ENCODE measurements at regions not wholly inside any gene's neighbourhood (a gene's known extent, or its start where the extent isn't known, plus 50 kb on each side); places are given as distances from the start of the nearest gene placed in this dataset.
A peak's percentile ranks its signal among the peaks of the same experiment; 100 is the strongest.

DNA sequence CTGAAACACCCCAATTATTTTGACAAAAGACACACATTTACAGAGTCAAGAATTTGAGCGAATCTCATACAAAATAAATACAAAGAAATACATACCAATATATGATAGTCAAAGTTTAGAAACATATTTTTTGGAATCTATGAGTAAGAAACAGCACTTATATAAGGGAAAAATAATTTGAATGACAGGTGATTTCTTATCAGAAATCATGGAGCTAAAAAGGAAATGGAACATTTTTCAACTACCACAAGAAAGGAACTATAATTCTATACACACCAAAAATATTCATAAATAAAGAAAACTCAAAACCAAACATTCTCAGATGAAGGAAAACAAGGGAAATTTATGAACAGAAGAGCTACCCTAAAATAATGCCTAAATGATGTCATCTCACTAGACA is 1226.6 kb downstream of the PCDH9 start:
- Histone ChIP-seq H4K20me1 (ENCODE audit: low read depth, low read length) (no peaks in the 10 kb centered on the region), H3K36me3 (ENCODE audit: low read length) (peaks cover 3% of the 10 kb centered on the region; the same call in 1 of the 2 replicates), H3F3A (ENCODE audit: insufficient read depth) (no peaks in the 10 kb centered on the region), H3K27ac (ENCODE audit: low read depth, low read length) (no peak overlapping the region), H3K4me2 (ENCODE audit: low read depth, low read length, poor library complexity, severe bottlenecking) (no peak overlapping the region), H2AFZ (ENCODE audit: low read depth, low read length, severe bottlenecking) (no peak overlapping the region), H3K9me3 (ENCODE audit: insufficient read depth, low read length) (peaks cover 16% of the 10 kb centered on the region), H3K79me2 (ENCODE audit: insufficient read depth, low read length) (no peaks in the 10 kb centered on the region), H3K4me3 (ENCODE audit: insufficient read depth, low read length, poor library complexity, severe bottlenecking) (no peak overlapping the region), H3K9ac (ENCODE audit: low read length) (no peak overlapping the region), H3K27me3 (ENCODE audit: low read length) (no peaks in the 10 kb centered on the region), H3K9me2 (replicated peaks; ENCODE audit: insufficient read depth, low read length) (no peaks in the 10 kb centered on the region)
- TF ChIP-seq EZH2phosphoT487 (conservative IDR thresholded peaks at IDR 0.05; ENCODE audit: low read length), result no peak
- no peak for TF ChIP-seq CTCF (IDR thresholded peaks at IDR 0.05; ENCODE audit: insufficient read depth, low read length, poor library complexity, severe bottlenecking)

DNA sequence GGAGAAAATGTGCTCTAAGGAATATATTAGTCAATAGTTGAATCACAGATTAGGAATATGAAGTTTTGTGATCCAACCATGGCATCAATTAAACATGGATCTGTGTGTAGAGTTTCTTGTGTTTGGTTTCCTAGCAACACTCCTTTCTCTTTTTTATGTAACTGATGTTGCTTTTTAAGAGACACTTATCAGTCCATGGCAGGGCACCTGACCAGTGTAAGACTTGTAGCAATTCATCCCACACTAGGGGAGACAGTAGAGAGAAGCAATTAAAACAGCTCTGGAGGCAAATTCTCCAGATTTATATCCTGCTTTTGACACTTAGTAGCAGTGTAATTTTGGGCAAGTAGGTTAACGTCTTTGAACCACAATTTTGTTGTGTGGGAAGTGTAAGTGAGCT is 1229.0 kb downstream of the PCDH9 start:
- H3K4me3 ChIP-seq (ENCODE audit: insufficient read depth, low read length, poor library complexity, severe bottlenecking), result no peak overlapping the region
- H3K36me3 ChIP-seq (ENCODE audit: low read length), result peaks cover 3% of the 10 kb centered on the region; the same call in 1 of the 2 replicates
- no peak overlapping the region for H3K4me2 ChIP-seq (ENCODE audit: low read depth, low read length, poor library complexity, severe bottlenecking)
- H3K9me2 ChIP-seq (replicated peaks; ENCODE audit: insufficient read depth, low read length), result no peaks in the 10 kb centered on the region
- H3K9ac ChIP-seq (ENCODE audit: low read length), result no peak overlapping the region
- H3K9me3 ChIP-seq (ENCODE audit: insufficient read depth, low read length), result peaks cover 16% of the 10 kb centered on the region
- peak overlapping the region; percentile 68 for H2AFZ ChIP-seq (ENCODE audit: low read depth, low read length, severe bottlenecking)
- H3K27me3 ChIP-seq (ENCODE audit: low read length), result no peaks in the 10 kb centered on the region
- H3K27ac ChIP-seq (ENCODE audit: low read depth, low read length), result no peak overlapping the region
- H4K20me1 ChIP-seq (ENCODE audit: low read depth, low read length), result no peaks in the 10 kb centered on the region
- TF ChIP-seq EZH2phosphoT487 (conservative IDR thresholded peaks at IDR 0.05; ENCODE audit: low read length), result no peak
- no peak for TF ChIP-seq CTCF (IDR thresholded peaks at IDR 0.05; ENCODE audit: insufficient read depth, low read length, poor library complexity, severe bottlenecking)
- H3F3A ChIP-seq (ENCODE audit: insufficient read depth), result no peaks in the 10 kb centered on the region
- H3K79me2 ChIP-seq (ENCODE audit: insufficient read depth, low read length), result no peaks in the 10 kb centered on the region

DNA sequence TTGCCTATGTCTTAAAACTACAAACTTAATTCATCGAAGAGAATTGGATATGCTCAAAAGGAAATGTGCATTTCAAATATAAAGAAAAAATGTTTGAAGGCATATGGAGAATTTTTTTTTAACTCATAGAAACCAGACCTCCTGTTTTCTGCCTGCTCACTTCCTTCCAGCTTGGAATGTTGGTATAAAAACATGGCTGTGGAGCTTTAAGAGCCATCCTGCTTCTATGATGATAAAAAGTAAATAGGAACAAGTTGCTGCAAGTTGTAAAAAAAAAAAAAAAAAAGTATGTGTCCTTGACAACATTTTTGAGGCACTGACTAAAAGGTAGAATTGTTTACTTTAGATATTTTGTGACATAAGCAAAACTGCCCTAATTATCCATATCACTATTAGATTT is 1230.7 kb downstream of the PCDH9 start:
- Histone ChIP-seq H4K20me1 (ENCODE audit: low read depth, low read length) (no peaks in the 10 kb centered on the region), H3K4me2 (ENCODE audit: low read depth, low read length, poor library complexity, severe bottlenecking) (no peak overlapping the region), H3K36me3 (ENCODE audit: low read length) (peaks cover 3% of the 10 kb centered on the region; the same call in 1 of the 2 replicates), H3F3A (ENCODE audit: insufficient read depth) (no peaks in the 10 kb centered on the region), H3K4me3 (ENCODE audit: insufficient read depth, low read length, poor library complexity, severe bottlenecking) (no peak overlapping the region), H3K27ac (ENCODE audit: low read depth, low read length) (no peak overlapping the region), H3K79me2 (ENCODE audit: insufficient read depth, low read length) (no peaks in the 10 kb centered on the region), H3K9ac (ENCODE audit: low read length) (no peak overlapping the region), H3K27me3 (ENCODE audit: low read length) (no peaks in the 10 kb centered on the region), H3K9me2 (replicated peaks; ENCODE audit: insufficient read depth, low read length) (no peaks in the 10 kb centered on the region), H3K9me3 (ENCODE audit: insufficient read depth, low read length) (peaks cover 16% of the 10 kb centered on the region), H2AFZ (ENCODE audit: low read depth, low read length, severe bottlenecking) (peak overlapping the region; percentile 29)
- TF ChIP-seq CTCF (IDR thresholded peaks at IDR 0.05; ENCODE audit: insufficient read depth, low read length, poor library complexity, severe bottlenecking) (no peak), EZH2phosphoT487 (conservative IDR thresholded peaks at IDR 0.05; ENCODE audit: low read length) (no peak)

Measured in SU-DHL-6 (cell line).